A549 (cell line): ENCODE measurements at regions not wholly inside any gene's neighbourhood (a gene's known extent, or its start where the extent isn't known, plus 50 kb on each side); places are given as distances from the start of the nearest gene placed in this dataset.

Source experiments
- CEBPB ChIP-seq, 2 experiments: fragments of >200 bp in 1 of 2; sonication (Bioruptor Twin) in 1 of 2; formaldehyde crosslinking in 1 of 2; IDR thresholded peaks; 2 replicates each; pipeline ENCODE4 v1.6.1; 2012 to 2016
- JUN ChIP-seq, 2 experiments: fragments of >200 bp; sonication (Bioruptor Twin); formaldehyde crosslinking; IDR thresholded peaks; 2 replicates in 1 of 2; 3 replicates in 1 of 2; pipeline ENCODE4 v1.6.1; 2016 to 2017
- MAFK ChIP-seq: fragments of 450-650 bp; IDR thresholded peaks from 2 replicates; pipeline ENCODE4 v1.6.1; 2014; ENCODE audit not compliant: partially characterized antibody
- MAX ChIP-seq: IDR thresholded peaks from 2 replicates; pipeline ENCODE4 v1.6.1; 2012
- MAZ ChIP-seq: fragments of 150-350 bp; IDR thresholded peaks from 2 replicates; pipeline ENCODE4 v1.6.1; 2014; ENCODE audit warnings: antibody characterized with exemption, low read depth, low read length, borderline replicate concordance
- MYC ChIP-seq: IDR thresholded peaks from 2 replicates; pipeline ENCODE4 v1.6.1; 2012; ENCODE audit warnings: mild to moderate bottlenecking, inconsistent platforms, low read length, improper control_type of control experiment, borderline replicate concordance
- POLR2A ChIP-seq: IDR thresholded peaks from 2 replicates; pipeline ENCODE4 v1.6.1; 2012; ENCODE audit warnings: mild to moderate bottlenecking, low read length
- POLR2AphosphoS2 ChIP-seq: conservative IDR thresholded peaks from 2 replicates; pipeline ENCODE4 v1.6.1; 2012; ENCODE audit warnings: low read length, improper control_type of control experiment, inconsistent platforms
- RAD21 ChIP-seq, 2 experiments: fragments of >200 bp in 1 of 2; sonication (Bioruptor Twin) in 1 of 2; formaldehyde crosslinking in 1 of 2; IDR thresholded peaks in 1 of 2; conservative IDR thresholded peaks in 1 of 2; 2 replicates in 1 of 2; 3 replicates in 1 of 2; pipeline ENCODE4 v1.6.1; 2012 to 2018; ENCODE audit warnings: inconsistent platforms in 1 of 2
- REST ChIP-seq: fragments of 200-600 bp; sonication (generic); IDR thresholded peaks from 2 replicates; pipeline ENCODE4 v1.6.1; 2016; ENCODE audit warnings: antibody characterized with exemption, mild to moderate bottlenecking, moderate library complexity
- TP53 ChIP-seq: fragments of 250-450 bp; sonication (Bioruptor Pico); IDR thresholded peaks from 2 replicates; pipeline ENCODE4 v1.5.0; 2021; ENCODE audit warnings: mild to moderate bottlenecking, moderate library complexity
- USF2 ChIP-seq: fragments of 450-650 bp; IDR thresholded peaks from 2 replicates; pipeline ENCODE4 v1.6.1; 2014; ENCODE audit warnings: antibody characterized with exemption
- TF ChIP-seq, protein P1 (sequence below): fragments of >200 bp; sonication (Bioruptor Twin); formaldehyde crosslinking; IDR thresholded peaks from 3 replicates; pipeline ENCODE4 v1.5.1; 2016

GRCh38 chr11:113574171-113574570 is 99.0 kb upstream of the DRD2 start:
- TF ChIP-seq POLR2A (no peak), RAD21 (conservative IDR thresholded peaks at IDR 0.05 in 1 of 2, IDR thresholded peaks at IDR 0.05 in 1 of 2) (no peak), REST (no peak), MYC (no peak), JUN (IDR thresholded peaks at IDR 0.05) (no peak), CEBPB (IDR thresholded peaks at IDR 0.05) (no peak), POLR2AphosphoS2 (no peak), MAFK (no peak), MAZ (no peak), MAX (no peak), TP53 (no peak), USF2 (no peak)
- TF ChIP-seq, protein P1, sequence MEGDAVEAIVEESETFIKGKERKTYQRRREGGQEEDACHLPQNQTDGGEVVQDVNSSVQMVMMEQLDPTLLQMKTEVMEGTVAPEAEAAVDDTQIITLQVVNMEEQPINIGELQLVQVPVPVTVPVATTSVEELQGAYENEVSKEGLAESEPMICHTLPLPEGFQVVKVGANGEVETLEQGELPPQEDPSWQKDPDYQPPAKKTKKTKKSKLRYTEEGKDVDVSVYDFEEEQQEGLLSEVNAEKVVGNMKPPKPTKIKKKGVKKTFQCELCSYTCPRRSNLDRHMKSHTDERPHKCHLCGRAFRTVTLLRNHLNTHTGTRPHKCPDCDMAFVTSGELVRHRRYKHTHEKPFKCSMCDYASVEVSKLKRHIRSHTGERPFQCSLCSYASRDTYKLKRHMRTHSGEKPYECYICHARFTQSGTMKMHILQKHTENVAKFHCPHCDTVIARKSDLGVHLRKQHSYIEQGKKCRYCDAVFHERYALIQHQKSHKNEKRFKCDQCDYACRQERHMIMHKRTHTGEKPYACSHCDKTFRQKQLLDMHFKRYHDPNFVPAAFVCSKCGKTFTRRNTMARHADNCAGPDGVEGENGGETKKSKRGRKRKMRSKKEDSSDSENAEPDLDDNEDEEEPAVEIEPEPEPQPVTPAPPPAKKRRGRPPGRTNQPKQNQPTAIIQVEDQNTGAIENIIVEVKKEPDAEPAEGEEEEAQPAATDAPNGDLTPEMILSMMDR, result no peak
